Choroid plexus epithelial cell (primary cell): ENCODE measurements at regions not wholly inside any gene's neighbourhood (a gene's known extent, or its start where the extent isn't known, plus 50 kb on each side); places are given as distances from the start of the nearest gene placed in this dataset.

Experiments
- DNase-seq: peaks from one replicate; pipeline ENCODE4 v3.0.0-alpha.2; 2010; ENCODE audit warnings: low read depth
- H3K4me3 ChIP-seq: 2 replicates; pipeline ENCODE4 v1.5.1; 2011; ENCODE audit warnings: low read depth, mild to moderate bottlenecking, control low read depth, low read length, moderate library complexity
- CTCF ChIP-seq: conservative IDR thresholded peaks from 2 replicates; pipeline ENCODE4 v1.5.1; 2011; ENCODE audit warnings: low read depth, mild to moderate bottlenecking, control low read depth, inconsistent platforms, low read length, moderate library complexity

- DNase-seq = no peak
- no peak for TF ChIP-seq CTCF
- no peak overlapping the region for H3K4me3 ChIP-seq
These were observed 91.1 kb upstream of the EPCAM start for GRCh38 chr2:47277987-47278386.

- H3K4me3 ChIP-seq = no peak overlapping the region
- DNase-seq = no peak
- TF ChIP-seq CTCF = no peak
These were observed 91.9 kb upstream of the EPCAM start for GRCh38 chr2:47277187-47277586.

GRCh38 chr2:47276061-47276460 lies 93.0 kb upstream of the EPCAM start:
- DNase-seq = no peak
- no peak for TF ChIP-seq CTCF
- H3K4me3 ChIP-seq = no peak overlapping the region

- peak; percentile 35 for DNase-seq
- no peak for TF ChIP-seq CTCF
These were observed 94.9 kb upstream of the EPCAM start for GRCh38 chr2:47274054-47274782.

GRCh38 chr2:47272905-47273758 lies 96.0 kb upstream of the EPCAM start:
- TF ChIP-seq CTCF = no peak
- DNase-seq = no peak
- H3K4me3 ChIP-seq = no peak overlapping the region

More at GRCh38 chr2:47274054-47274782, 94.9 kb upstream of the EPCAM start:
- no peak overlapping the region for H3K4me3 ChIP-seq

GRCh38 chr2:47272031-47272864 lies 95.9 kb upstream of the CALM2 start:
- TF ChIP-seq CTCF = peak; percentile 73
- DNase-seq = peak; percentile 50
- H3K4me3 ChIP-seq = peak overlapping the region; percentile 56
